BJ (cell line): ENCODE measurements at regions not wholly inside any gene's neighbourhood (a gene's known extent, or its start where the extent isn't known, plus 50 kb on each side); places are given as distances from the start of the nearest gene placed in this dataset.

Experiments used
- CTCF ChIA-PET: fragments of 350-600 bp; formaldehyde crosslinking; extraction: SDS; loops from one replicate; lab custom pipeline; 2021; ENCODE audit warnings: antibody characterized with exemption, inconsistent platforms; lab: Yijun Ruan, JAX
- POLR2A ChIA-PET: fragments of 300-600 bp; sonication (Branson Sonifier 250); formaldehyde crosslinking; extraction: SDS; loops from one replicate; lab custom pipeline; 2021; ENCODE audit warnings: antibody characterized with exemption; lab: Charles Lee
- DNase-seq: peaks from one replicate; pipeline ENCODE4 v3.0.0-alpha.2; 2011; ENCODE audit warnings: low read depth
- H3K27me3 ChIP-seq: 2 replicates; pipeline ENCODE4 v1.6.0; 2011; ENCODE audit warnings: low read length; ENCODE audit not compliant: control insufficient read depth, insufficient read depth
- H3K36me3 ChIP-seq: 2 replicates; pipeline ENCODE4 v1.5.1; 2011; ENCODE audit warnings: low read length; ENCODE audit not compliant: control insufficient read depth, insufficient read depth
- H3K4me3 ChIP-seq: 2 replicates; pipeline ENCODE4 v1.5.1; 2011; ENCODE audit warnings: low read depth, mild to moderate bottlenecking, control low read depth, low read length
- CTCF ChIP-seq: IDR thresholded peaks from 2 replicates; pipeline ENCODE4 v1.5.1; 2011; ENCODE audit warnings: low read depth, mild to moderate bottlenecking, control low read depth, inconsistent platforms, low read length, moderate library complexity; ENCODE audit not compliant: insufficient read depth

DNA sequence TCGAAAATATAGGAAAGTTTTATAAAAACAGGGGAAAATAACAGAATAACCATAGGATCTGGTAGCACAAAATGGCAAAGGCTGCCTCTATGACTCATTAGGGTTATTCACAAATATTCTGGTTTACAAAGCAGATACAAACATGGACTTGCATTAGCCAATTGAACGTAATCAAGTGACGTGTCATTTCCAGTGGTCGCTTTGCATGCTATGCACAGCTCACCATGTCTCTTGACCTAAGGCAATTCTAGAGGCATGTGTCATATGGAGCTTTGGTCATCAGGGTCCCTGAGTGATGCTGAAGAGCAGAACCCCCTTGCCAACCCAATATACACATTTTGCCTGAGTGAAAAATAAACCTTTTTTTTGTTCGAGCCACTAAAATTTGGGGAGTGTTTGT, 158.8 kb downstream of the TMEM161B start:
- no peak for DNase-seq
- Histone ChIP-seq H3K4me3 (no peak overlapping the region), H3K27me3 (no peaks in the 10 kb centered on the region), H3K36me3 (no peaks in the 10 kb centered on the region)
- ChIA-PET POLR2A (no interaction called here), CTCF (no interaction called here)
- no peak for TF ChIP-seq CTCF

- Histone ChIP-seq H3K4me3 (no peak overlapping the region), H3K36me3 (no peaks in the 10 kb centered on the region), H3K27me3 (no peaks in the 10 kb centered on the region)
- TF ChIP-seq CTCF = no peak
- no peak for DNase-seq
- POLR2A ChIA-PET = no interaction called here
- CTCF ChIA-PET = interaction anchor here (0.9 kb wide), 1 partner anchor 32 kb away, joined by 3 read pairs; no protein-coding TSS in a partner anchor
Measured at GRCh38 chr5:88108490-88109279, 160.0 kb downstream of the TMEM161B start.

DNA sequence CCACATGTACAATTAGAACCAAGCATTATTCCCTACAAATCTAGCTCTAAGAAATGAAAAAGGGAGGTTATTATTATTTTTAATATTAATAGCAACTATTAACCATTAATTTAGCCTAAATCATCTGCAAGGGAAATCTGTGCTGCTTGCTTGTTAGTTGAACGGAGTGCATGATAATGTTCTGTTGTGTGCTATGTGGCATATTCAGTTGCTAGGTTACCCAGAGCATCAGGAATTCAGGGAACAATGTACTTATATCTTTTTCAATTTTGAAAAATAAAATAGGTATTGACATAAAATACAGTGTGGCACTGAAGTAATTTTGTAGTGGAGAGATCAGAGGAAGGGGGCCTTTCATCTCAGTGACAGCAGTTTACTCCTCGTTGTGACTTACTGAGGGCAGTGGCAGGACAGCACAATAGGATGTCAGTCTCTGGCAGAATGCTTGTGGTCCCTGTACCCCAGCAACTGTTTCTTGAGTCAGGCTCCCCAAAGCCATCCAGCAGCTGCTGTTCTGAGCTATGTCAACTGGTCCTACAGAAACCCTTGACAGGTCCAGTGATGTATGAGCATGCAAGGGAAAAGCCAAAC, 173.6 kb downstream of the TMEM161B start:
- ChIA-PET CTCF (no interaction called here), POLR2A (no interaction called here)
- H3K36me3 ChIP-seq = no peaks in the 10 kb centered on the region
- TF ChIP-seq CTCF = no peak
- H3K27me3 ChIP-seq = no peaks in the 10 kb centered on the region
- no peak overlapping the region for H3K4me3 ChIP-seq
- no peak for DNase-seq

DNA sequence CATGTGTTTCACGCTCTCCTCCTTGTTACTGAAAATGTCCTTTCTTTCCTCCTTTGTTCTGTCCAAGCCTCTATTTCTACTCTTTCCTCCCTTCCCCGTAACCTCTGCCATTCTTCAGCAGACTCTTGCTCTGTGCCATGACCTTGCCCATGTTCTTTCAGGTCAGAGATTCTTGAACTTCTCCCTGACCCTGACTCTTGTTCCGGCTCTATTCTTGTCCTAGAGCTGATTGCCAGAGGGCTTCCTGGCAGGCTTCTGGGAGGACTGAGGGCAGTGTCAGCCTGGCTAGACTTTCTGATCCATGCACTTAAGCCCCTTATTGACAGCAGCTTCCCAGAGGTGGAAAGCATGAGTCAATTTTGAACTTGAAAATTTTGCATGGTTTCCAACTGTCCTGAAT, 174.2 kb downstream of the TMEM161B start:
- no peak for TF ChIP-seq CTCF
- Histone ChIP-seq H3K27me3 (no peaks in the 10 kb centered on the region), H3K36me3 (no peaks in the 10 kb centered on the region), H3K4me3 (no peak overlapping the region)
- ChIA-PET CTCF (no interaction called here), POLR2A (no interaction called here)
- DNase-seq = no peak

- Histone ChIP-seq H3K27me3 (no peaks in the 10 kb centered on the region), H3K4me3 (no peak overlapping the region), H3K36me3 (no peaks in the 10 kb centered on the region)
- TF ChIP-seq CTCF = no peak
- DNase-seq = no peak
- POLR2A ChIA-PET = no interaction called here
- CTCF ChIA-PET = no interaction called here
Measured at GRCh38 chr5:88093765-88094164, 174.9 kb downstream of the TMEM161B start.
